AG04449 (cell line): ENCODE measurements at regions not wholly inside any gene's neighbourhood (a gene's known extent, or its start where the extent isn't known, plus 50 kb on each side); places are given as distances from the start of the nearest gene placed in this dataset.

Source experiments
- CTCF ChIA-PET: fragments of 350-600 bp; formaldehyde crosslinking; extraction: SDS; loops from one replicate; lab custom pipeline; 2021; ENCODE audit warnings: antibody characterized with exemption; lab: Yijun Ruan, JAX
- POLR2A ChIA-PET: fragments of 400-600, 350-600 bp; formaldehyde crosslinking; extraction: SDS; loops from one replicate; lab custom pipeline; 2020; ENCODE audit warnings: antibody characterized with exemption, inconsistent platforms; lab: Yijun Ruan, JAX
- DNase-seq: peaks from one replicate; pipeline ENCODE4 v3.0.0-alpha.2; 2010; ENCODE audit warnings: low read depth, low spot score
- H3K4me3 ChIP-seq: 2 replicates; pipeline ENCODE4 v1.5.1; 2011; ENCODE audit warnings: low read depth, mild to moderate bottlenecking, control low read depth, low read length
- CTCF ChIP-seq: IDR thresholded peaks from one replicate; pipeline ENCODE4 v1.5.1; 2011; ENCODE audit warnings: mild to moderate bottlenecking, moderate library complexity, low read length, control low read depth, inconsistent platforms; ENCODE audit not compliant: insufficient read depth; ENCODE audit errors: missing control alignments

- no peak for DNase-seq
- POLR2A ChIA-PET, result interaction anchor here (0.6 kb wide), 2 partner anchors 14 to 34 kb away, joined by 3 read pairs; no protein-coding TSS in a partner anchor
Observed at GRCh38 chr21:14903172-14903865, 161.5 kb downstream of the NRIP1 start.

GRCh38 chr21:14901482-14901958, 163.3 kb downstream of the NRIP1 start:
- CTCF ChIA-PET, result no interaction called here
- H3K4me3 ChIP-seq, result no peak overlapping the region
- POLR2A ChIA-PET, result no interaction called here
- no peak for TF ChIP-seq CTCF
- DNase-seq, result no peak

More at GRCh38 chr21:14903172-14903865, 161.5 kb downstream of the NRIP1 start:
- TF ChIP-seq CTCF, result no peak
- CTCF ChIA-PET, result no interaction called here
- no peak overlapping the region for H3K4me3 ChIP-seq

GRCh38 chr21:14900611-14901010, 164.2 kb downstream of the NRIP1 start:
- ChIA-PET CTCF (no interaction called here), POLR2A (no interaction called here)
- no peak for DNase-seq
- no peak overlapping the region for H3K4me3 ChIP-seq
- TF ChIP-seq CTCF, result no peak

GRCh38 chr21:14900058-14900457, 164.7 kb downstream of the NRIP1 start:
- ChIA-PET CTCF (no interaction called here), POLR2A (no interaction called here)
- no peak overlapping the region for H3K4me3 ChIP-seq
- no peak for DNase-seq
- TF ChIP-seq CTCF, result no peak

GRCh38 chr21:14895792-14896191, 169.0 kb downstream of the NRIP1 start:
- no peak for DNase-seq
- ChIA-PET POLR2A (no interaction called here), CTCF (no interaction called here)
- TF ChIP-seq CTCF, result no peak
- no peak overlapping the region for H3K4me3 ChIP-seq

GRCh38 chr21:14890141-14890540, 174.7 kb downstream of the NRIP1 start:
- ChIA-PET CTCF (interaction anchor here (1.3 to 1.8 kb wide), 2 partner anchors 10 to 592 kb away, joined by 3 to 6 read pairs; no protein-coding TSS in a partner anchor), POLR2A (no interaction called here)
- TF ChIP-seq CTCF, result no peak
- no peak overlapping the region for H3K4me3 ChIP-seq
- DNase-seq, result no peak
